Suprapubic skin (tissue), 4 donors: ENCODE measurements at regions not wholly inside any gene's neighbourhood (a gene's known extent, or its start where the extent isn't known, plus 50 kb on each side); places are given as distances from the start of the nearest gene placed in this dataset.

Experiments used
- POLR2A ChIP-seq, 2 donors: fragments of 450-650 bp; IDR thresholded peaks; one replicate each; pipeline ENCODE4 v1.6.1; 2017; ENCODE audit warnings: antibody characterized with exemption in 2 of 2, mild to moderate bottlenecking in 2 of 2, moderate library complexity in 2 of 2
- POLR2AphosphoS5 ChIP-seq, 3 donors: sonication (generic); formaldehyde crosslinking; IDR thresholded peaks; one replicate each; pipeline ENCODE4 v1.6.1; 2017; ENCODE audit warnings: antibody characterized with exemption in 3 of 3
- TF ChIP-seq, protein P1 (sequence below), 2 donors: fragments of 200-600 bp in 1 of 2; fragments of 450-650 bp in 1 of 2; sonication (generic) in 1 of 2; IDR thresholded peaks; one replicate each; pipeline ENCODE4 v1.5.1; 2016 to 2019; ENCODE audit warnings: antibody characterized with exemption in 2 of 2, mild to moderate bottlenecking in 1 of 2, moderate library complexity in 1 of 2

DNA sequence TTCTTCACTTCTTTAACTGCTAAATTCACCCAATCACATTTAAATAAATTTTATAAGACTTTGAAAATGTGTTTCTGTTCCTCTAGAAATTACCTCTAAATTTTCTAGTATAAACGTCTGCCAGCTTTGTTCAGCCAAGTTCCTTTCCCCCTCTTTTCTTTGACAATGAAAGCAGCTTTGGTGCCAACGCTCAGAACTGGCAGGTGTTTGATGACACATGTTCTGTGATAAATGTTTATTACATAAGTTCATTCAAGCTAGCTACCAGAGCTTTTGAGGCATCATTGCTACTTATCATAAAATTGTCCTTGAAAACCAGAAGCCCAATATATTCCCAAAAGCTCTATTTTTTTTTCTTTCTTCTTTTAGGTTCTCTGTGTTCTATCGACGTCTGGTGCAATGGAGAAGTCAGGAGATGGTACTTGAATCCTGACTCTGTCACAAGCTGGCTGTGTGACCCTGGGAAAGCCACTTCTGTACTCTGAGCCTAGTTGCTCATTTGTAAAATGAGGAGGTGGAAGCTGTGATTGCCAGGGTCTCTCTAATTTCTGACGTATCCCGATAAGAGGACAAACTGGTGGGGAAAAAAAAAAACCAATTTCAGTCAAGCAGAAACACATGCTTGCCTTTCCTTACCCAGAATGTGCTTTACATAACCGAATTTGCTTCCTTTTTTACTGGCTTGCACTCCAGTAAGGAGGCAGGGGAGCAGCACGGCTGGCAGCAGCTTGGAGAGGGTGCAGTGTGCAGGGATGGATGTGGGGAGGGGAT lies 187.1 kb upstream of the LPP start:
- TF ChIP-seq, protein P1, sequence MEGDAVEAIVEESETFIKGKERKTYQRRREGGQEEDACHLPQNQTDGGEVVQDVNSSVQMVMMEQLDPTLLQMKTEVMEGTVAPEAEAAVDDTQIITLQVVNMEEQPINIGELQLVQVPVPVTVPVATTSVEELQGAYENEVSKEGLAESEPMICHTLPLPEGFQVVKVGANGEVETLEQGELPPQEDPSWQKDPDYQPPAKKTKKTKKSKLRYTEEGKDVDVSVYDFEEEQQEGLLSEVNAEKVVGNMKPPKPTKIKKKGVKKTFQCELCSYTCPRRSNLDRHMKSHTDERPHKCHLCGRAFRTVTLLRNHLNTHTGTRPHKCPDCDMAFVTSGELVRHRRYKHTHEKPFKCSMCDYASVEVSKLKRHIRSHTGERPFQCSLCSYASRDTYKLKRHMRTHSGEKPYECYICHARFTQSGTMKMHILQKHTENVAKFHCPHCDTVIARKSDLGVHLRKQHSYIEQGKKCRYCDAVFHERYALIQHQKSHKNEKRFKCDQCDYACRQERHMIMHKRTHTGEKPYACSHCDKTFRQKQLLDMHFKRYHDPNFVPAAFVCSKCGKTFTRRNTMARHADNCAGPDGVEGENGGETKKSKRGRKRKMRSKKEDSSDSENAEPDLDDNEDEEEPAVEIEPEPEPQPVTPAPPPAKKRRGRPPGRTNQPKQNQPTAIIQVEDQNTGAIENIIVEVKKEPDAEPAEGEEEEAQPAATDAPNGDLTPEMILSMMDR (IDR thresholded peaks at IDR 0.05), result no peak
- no peak for TF ChIP-seq POLR2AphosphoS5 (IDR thresholded peaks at IDR 0.05)
- TF ChIP-seq POLR2A (IDR thresholded peaks at IDR 0.05), result no peak
